ENCODE measurements at regions not wholly inside any gene's neighbourhood (a gene's known extent, or its start where the extent isn't known, plus 50 kb on each side); places are given as distances from the start of the nearest gene placed in this dataset.
A peak's percentile ranks its signal among the peaks of the same experiment; 100 is the strongest.

DNA sequence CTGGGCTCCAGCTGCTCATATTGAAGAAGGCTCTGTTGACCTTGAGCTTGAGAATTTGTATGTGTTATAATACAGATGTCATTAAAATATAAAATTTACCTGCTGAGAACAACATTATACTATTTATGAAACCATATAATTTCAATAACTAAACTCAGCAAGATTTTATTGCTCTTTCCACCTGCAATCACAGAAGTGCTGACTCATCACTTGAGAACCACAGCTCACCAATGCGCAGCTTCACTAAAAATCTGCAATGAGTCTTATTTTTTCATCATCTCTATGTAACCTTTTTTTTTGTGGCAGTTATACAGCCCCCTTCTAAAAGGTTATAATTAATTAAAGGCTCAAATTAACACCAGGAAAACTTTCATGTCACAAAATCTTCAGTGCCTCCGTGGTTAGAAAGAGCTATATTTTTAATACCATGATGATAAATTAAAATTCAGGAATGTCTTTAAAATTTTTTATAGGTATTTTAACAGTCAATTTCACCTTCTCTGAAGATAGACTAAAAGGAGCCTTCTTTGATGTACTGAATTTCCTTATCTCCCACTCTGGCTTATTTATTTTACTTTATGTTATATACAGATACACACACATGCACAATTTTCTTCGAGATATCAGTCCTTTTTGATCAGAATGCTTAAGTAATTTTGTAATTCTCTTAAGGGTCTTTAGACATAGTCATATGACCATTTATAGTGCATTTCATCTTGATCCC is 102.7 kb downstream of the EVX1 start:
- H3K27me3 Mint-ChIP-seq = peaks cover 7 to 50% (median 19%) of the 10 kb centered on the region in 5 donors
- no peaks in the 10 kb centered on the region for H3K4me1 Mint-ChIP-seq
- H3K27ac Mint-ChIP-seq = no peak overlapping the region
- ATAC-seq = no peak
- POLR2A ChIA-PET = no interaction called here
- H3K9me3 Mint-ChIP-seq = peaks cover 0 to 2% (median 0%) of the 10 kb centered on the region in 9 donors
- no peaks in the 10 kb centered on the region for H3K36me3 Mint-ChIP-seq
- no peak for DNase-seq
- H3K4me3 Mint-ChIP-seq = no peak overlapping the region

DNA sequence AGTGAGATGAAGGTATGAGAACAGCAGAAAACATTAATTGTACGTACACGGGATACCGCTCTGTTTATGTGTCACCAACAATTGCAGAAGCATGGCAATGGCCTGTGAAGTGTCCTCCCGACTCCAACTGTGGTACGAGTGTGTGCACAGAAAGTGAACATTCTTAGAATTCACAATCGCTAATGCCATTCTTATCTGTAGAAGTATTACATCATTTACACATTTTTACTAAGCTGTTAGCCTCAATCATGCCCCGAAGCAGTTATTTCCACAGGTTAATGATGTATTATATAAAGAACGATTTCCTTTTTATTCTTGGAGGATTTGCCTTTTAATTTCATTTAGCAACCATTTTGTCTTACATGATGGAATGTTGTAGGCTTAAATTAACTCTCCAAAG is 103.4 kb downstream of the EVX1 start:
- H3K9me3 Mint-ChIP-seq = peaks cover 0 to 2% (median 0%) of the 10 kb centered on the region in 9 donors
- ATAC-seq (no peak), DNase-seq (no peak)
- no peaks in the 10 kb centered on the region for H3K36me3 Mint-ChIP-seq
- POLR2A ChIA-PET = no interaction called here
- H3K4me3 Mint-ChIP-seq = no peak overlapping the region
- H3K27me3 Mint-ChIP-seq = peaks cover 7 to 49% (median 16%) of the 10 kb centered on the region in 5 donors
- H3K27ac Mint-ChIP-seq = no peak overlapping the region
- no peaks in the 10 kb centered on the region for H3K4me1 Mint-ChIP-seq

DNA sequence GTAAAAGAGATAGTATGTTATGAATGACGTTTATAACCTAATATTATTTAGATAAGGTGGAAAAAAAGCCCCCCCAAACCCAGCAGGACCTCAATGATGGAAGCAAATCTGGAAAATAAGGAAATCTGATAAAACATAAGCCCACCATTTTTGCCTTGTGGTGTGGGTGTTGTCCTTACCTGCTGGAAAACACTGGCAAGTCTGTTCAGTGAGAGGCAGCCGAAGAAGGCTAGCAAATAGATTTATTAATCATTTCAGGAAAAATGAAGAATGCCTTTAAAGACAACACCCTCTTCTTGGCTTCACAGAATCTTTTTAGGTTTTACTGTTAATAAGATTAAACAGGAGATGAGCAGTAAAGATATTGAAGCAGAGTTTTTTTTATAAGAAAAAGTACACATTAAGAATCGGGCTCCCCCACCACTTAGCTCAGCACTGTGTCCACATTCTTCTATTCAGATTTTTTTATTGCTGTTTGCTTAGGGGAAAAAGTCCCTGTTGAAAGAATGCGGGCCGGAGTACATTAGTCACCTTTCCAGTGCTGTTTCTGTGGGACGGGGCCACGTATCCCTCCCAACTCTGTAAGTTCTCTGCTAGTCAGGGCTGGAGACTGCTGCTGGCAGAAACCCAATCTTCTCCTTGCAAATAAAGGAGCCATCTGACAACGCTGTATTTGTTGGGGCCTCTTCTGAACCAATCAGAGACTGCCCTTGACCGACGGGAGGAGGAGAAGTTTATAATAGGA is 104.1 kb downstream of the EVX1 start:
- ATAC-seq = no peak

DNA sequence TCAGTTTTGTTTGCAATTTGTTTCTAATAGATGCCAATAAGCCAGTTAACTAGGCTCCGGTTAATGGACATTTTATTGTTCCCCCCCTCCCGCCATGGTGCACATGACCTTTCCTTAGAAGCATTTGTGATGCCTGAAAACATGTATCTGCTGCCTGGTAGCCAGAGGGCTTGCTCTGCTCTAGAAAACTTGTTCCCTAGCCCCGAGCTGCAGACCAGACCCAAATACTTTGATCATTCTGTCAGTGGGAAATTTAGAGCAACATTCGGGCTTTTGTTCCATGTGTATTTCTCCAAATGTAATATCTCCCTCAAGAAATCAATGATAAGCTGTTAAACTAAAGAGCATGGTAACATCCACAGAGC is 104.7 kb downstream of the EVX1 start:
- H3K4me3 Mint-ChIP-seq = no peak overlapping the region
- no peak for ATAC-seq
- no peaks in the 10 kb centered on the region for H3K36me3 Mint-ChIP-seq
- no peaks in the 10 kb centered on the region for H3K4me1 Mint-ChIP-seq
- peaks cover 0 to 2% (median 0%) of the 10 kb centered on the region in 9 donors for H3K9me3 Mint-ChIP-seq
- POLR2A ChIA-PET = no interaction called here
- no peak overlapping the region for H3K27ac Mint-ChIP-seq
- H3K27me3 Mint-ChIP-seq = peaks cover 3 to 36% (median 8%) of the 10 kb centered on the region in 5 donors
- no peak for DNase-seq

More for the DNA sequence above, 104.1 kb downstream of the EVX1 start:
- Mint-ChIP-seq H3K9me3 (peaks cover 0 to 2% (median 0%) of the 10 kb centered on the region in 9 donors), H3K36me3 (no peaks in the 10 kb centered on the region), H3K27me3 (peaks cover 4 to 42% (median 13%) of the 10 kb centered on the region in 5 donors), H3K27ac (no peak overlapping the region), H3K4me1 (no peaks in the 10 kb centered on the region), H3K4me3 (no peak overlapping the region)
- no peak for DNase-seq
- POLR2A ChIA-PET = no interaction called here

DNA sequence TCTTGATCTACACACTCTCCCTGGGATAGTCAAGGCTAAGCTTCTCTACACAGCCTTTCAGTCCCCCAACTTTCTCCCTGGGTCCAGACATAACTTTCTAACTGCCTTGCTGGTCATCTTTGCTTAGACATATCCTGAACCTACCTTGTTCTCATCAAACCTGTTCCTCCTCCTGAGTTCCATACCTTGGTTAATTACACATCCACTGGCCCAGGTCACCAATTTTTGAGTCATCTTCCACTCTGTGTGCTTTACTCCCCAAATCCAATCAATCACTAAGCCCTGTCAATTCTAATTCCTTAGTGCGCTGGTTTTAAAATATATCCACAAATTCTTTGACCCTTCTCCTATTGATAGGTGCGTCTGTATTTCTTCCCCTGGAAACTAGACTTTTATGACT is 107.0 kb downstream of the EVX1 start:
- no peak overlapping the region for H3K4me3 Mint-ChIP-seq
- POLR2A ChIA-PET = no interaction called here
- H3K27ac Mint-ChIP-seq = no peak overlapping the region
- ATAC-seq = no peak
- no peak for DNase-seq
- H3K27me3 Mint-ChIP-seq = peaks cover 5 to 42% (median 12%) of the 10 kb centered on the region in 5 donors
- no peaks in the 10 kb centered on the region for H3K4me1 Mint-ChIP-seq
- peaks cover 0 to 2% (median 0%) of the 10 kb centered on the region in 9 donors for H3K9me3 Mint-ChIP-seq
- H3K36me3 Mint-ChIP-seq = no peaks in the 10 kb centered on the region

DNA sequence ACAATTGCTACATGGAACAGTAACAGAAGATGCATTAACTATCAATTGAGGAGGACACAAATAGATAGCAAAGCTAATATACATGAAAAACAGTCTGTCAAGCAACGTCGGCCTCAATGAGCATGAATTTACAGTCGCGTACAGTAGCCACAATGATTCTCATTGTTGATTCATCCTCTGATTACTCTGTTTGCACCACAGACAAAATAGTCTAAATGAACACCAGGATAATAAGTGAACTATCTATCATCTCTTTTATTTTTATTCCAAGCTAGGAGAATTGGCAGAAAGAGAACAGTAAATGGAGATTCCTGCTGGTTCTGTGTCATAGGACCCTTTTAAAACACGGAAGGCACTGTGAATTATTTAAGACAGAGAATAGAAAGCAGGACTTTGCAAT is 108.5 kb downstream of the EVX1 start:
- Mint-ChIP-seq H3K27me3 (peaks cover 5 to 42% (median 12%) of the 10 kb centered on the region in 5 donors), H3K36me3 (no peaks in the 10 kb centered on the region), H3K4me1 (no peaks in the 10 kb centered on the region), H3K9me3 (peaks cover 0 to 2% (median 0%) of the 10 kb centered on the region in 9 donors), H3K27ac (no peak overlapping the region), H3K4me3 (no peak overlapping the region)
- no peak for DNase-seq
- no peak for ATAC-seq
- POLR2A ChIA-PET = no interaction called here

DNA sequence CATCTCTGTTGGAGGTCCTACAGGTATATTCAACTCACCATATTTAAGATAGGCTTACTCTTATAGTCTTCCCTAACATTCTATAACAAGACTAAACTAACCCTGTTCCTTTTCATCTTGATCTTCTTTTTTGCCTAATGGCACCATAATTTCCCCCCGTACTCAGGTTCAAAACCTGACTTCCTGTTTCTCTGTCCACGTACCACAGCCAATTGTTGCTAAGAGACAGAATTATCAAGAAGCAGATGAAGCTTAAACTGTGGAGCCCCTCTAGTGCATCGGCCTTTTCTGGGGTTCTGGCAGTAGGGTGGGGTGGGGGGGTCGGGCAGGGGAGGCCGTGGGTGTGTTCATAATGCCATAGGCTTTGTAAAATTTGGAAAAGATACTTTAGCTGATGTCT is 109.2 kb downstream of the EVX1 start:
- POLR2A ChIA-PET = no interaction called here
- no peak overlapping the region for H3K27ac Mint-ChIP-seq
- H3K4me1 Mint-ChIP-seq = no peaks in the 10 kb centered on the region
- no peak overlapping the region for H3K4me3 Mint-ChIP-seq
- no peaks in the 10 kb centered on the region for H3K36me3 Mint-ChIP-seq
- peaks cover 0 to 2% (median 0%) of the 10 kb centered on the region in 9 donors for H3K9me3 Mint-ChIP-seq
- ATAC-seq = no peak
- peaks cover 5 to 43% (median 12%) of the 10 kb centered on the region in 5 donors for H3K27me3 Mint-ChIP-seq
- no peak for DNase-seq

DNA sequence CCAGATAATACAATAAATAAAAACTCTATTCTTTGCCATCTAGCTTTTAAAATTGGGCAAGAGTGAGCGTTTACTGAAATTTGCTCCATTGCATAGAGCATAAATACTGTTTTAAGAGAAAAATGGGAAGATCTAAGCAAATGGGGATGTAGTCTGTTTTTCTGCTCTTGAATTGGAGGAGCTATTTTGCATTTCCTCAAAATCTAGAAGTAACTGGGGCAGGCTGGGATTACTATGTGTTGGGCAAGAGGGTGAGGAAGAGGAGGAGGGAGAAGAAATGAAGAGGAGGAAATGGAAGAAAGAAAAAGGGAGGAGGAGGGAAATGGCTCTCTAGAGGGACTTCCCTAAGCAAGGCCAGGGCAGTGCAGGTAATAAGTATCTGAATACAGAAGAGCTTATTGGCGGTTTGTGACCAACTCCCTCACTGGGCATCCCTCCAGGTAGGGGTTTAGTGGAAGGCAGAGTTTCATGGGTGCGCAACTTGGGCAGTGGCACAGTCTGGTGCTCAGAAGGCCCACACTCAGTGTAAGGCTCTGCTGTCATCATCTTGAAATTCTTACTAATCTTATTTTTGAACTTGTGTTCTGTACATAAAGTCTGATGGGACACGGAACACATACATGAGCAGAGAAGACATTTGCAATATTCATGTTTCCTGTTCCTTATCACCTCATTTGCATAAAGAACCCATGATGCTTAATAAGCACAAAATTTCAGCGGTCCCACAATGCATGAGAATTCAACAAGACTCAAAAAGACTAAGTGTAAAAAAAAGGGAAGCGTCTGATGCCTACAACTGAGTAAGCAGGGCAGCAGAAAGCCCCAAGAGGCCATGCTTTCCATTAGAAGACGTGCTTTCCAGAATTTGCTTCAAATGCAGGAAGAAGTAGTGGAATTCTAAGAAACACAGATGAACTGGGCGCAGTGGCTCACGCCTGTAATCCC is 116.9 kb downstream of the EVX1 start:
- H3K27ac Mint-ChIP-seq = no peak overlapping the region
- H3K27me3 Mint-ChIP-seq = peaks cover 4 to 30% (median 12%) of the 10 kb centered on the region in 5 donors
- no peaks in the 10 kb centered on the region for H3K4me1 Mint-ChIP-seq

DNA sequence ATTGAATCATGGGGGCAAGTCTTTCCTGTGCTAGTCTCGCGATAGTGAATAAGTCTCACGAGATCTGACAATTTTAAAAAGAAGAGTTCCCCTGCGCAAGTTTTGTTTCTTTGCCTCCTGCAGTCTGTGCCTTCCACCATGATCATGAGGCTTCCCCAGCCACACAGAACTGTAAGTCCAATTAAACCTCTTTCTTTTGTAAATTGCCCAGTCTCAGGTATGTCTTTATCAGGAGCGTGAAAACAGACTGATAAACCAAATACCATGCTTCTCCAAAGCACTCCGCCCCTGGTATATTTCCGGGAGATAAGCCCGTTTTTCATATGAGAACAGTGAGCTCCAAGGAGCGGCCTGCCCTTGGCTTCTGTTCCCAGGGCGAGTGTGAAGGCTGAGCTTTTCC is 118.9 kb downstream of the EVX1 start:
- DNase-seq = no peak
- peak overlapping the region in 1 of 10 donors; percentile 21 for H3K27ac Mint-ChIP-seq
- peaks cover 4 to 30% (median 13%) of the 10 kb centered on the region in 5 donors for H3K27me3 Mint-ChIP-seq

More for the DNA sequence above, 116.9 kb downstream of the EVX1 start:
- POLR2A ChIA-PET = no interaction called here
- ATAC-seq (no peak), DNase-seq (no peak)
- H3K9me3 Mint-ChIP-seq = no peaks in the 10 kb centered on the region
- H3K4me3 Mint-ChIP-seq = no peak overlapping the region
- no peaks in the 10 kb centered on the region for H3K36me3 Mint-ChIP-seq

DNA sequence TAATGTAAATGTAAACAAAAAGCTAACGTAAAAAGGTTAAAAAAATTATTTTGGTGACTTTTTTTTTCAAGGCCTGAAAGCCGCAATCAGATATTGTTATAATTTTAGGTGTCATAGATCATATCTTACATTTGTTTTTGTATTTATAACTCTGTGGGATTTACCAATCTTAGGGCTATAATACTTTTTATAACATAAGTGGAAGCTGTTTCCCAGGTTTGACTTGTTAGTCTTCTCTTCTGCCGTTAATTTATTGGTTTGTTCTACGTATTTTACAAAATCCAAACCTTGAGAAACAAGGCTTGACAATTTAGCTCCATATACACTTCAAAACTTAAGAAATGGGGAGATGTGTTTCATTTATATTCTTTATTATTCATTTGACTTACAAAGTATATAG is 119.4 kb downstream of the EVX1 start:
- POLR2A ChIA-PET = no interaction called here
- Mint-ChIP-seq H3K36me3 (no peaks in the 10 kb centered on the region), H3K9me3 (no peaks in the 10 kb centered on the region), H3K4me3 (no peak overlapping the region), H3K27me3 (peaks cover 4 to 27% (median 12%) of the 10 kb centered on the region in 5 donors), H3K27ac (no peak overlapping the region), H3K4me1 (no peaks in the 10 kb centered on the region)
- ATAC-seq = no peak
- DNase-seq = no peak

More for the DNA sequence above, 118.9 kb downstream of the EVX1 start:
- POLR2A ChIA-PET = no interaction called here
- Mint-ChIP-seq H3K4me3 (no peak overlapping the region), H3K9me3 (no peaks in the 10 kb centered on the region), H3K36me3 (no peaks in the 10 kb centered on the region), H3K4me1 (no peaks in the 10 kb centered on the region)
- ATAC-seq = no peak

DNA sequence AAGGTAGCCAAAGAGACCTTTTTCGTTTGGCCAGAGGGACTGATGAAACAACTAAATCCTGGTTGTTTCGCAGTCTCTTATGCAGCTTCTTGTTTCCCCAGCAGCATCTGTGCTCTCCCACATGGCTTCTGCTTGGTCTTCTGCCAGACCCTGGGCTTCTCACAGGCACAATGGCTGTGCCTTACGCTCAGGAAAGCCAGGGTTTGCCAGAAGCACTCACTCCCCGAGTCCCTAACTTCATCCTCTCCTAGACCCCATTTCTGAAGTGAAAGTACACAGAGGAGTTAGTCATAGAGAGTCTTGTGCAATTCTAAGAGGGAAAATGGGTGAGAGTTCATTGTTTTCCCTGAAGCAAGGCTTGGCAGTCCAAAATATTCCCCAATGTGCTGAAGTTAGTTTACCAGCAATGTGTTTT is 121.7 kb downstream of the EVX1 start:
- no peak overlapping the region for H3K27ac Mint-ChIP-seq
- no peaks in the 10 kb centered on the region for H3K36me3 Mint-ChIP-seq
- POLR2A ChIA-PET = no interaction called here
- DNase-seq (no peak), ATAC-seq (no peak)
- H3K4me3 Mint-ChIP-seq = no peak overlapping the region
- H3K4me1 Mint-ChIP-seq = no peaks in the 10 kb centered on the region
- no peaks in the 10 kb centered on the region for H3K9me3 Mint-ChIP-seq
- peaks cover under 1 to 4% (median 3%) of the 10 kb centered on the region in 5 donors for H3K27me3 Mint-ChIP-seq

DNA sequence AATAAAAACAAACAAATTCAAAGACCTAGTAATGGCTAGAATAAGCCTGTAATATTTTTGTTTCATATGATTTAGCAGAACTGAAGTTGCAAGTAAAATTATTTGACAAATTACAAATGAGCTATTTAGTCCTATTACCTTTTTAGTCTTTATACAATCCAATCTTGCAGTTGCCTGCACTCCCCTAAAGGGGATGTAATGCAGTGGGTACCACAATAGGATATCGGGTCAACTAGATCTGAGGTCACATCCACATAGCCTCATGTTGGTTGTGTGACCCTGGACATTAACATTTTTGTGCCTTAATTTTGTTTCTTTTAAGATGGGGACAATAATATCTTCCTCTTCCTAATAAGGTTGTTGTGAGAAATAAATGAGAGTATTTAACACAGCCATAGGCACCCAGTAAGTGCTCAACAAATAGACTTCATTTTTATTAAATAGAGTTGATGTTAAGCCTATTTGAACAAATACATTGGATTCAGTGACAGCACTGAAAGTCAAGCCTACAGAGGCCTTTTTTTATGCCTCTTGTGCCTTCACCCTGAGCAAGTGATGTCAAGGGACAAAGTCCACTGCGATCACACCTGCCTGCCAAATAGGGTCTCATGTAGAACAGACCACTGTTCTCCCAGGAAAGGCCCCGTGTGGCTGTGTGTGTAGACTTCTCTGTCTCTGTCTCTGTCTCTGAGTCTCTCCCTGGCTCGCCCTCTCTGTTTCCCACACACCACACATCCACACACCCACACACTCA is 124.8 kb downstream of the EVX1 start:
- no peaks in the 10 kb centered on the region for H3K36me3 Mint-ChIP-seq
- H3K27ac Mint-ChIP-seq = no peak overlapping the region
- no peak overlapping the region for H3K4me3 Mint-ChIP-seq
- POLR2A ChIA-PET = no interaction called here
- no peak for ATAC-seq
- peaks cover 0 to 2% (median 0%) of the 10 kb centered on the region in 4 donors for H3K4me1 Mint-ChIP-seq
- H3K9me3 Mint-ChIP-seq = peaks cover 0 to 3% (median 0%) of the 10 kb centered on the region in 9 donors
- peaks cover 0 to 8% (median 2%) of the 10 kb centered on the region in 5 donors for H3K27me3 Mint-ChIP-seq
- no peak for DNase-seq

Data from naive thymus-derived CD8-positive, alpha-beta T cell (primary cell).